ENCODE measurements at regions not wholly inside any gene's neighbourhood (a gene's known extent, or its start where the extent isn't known, plus 50 kb on each side); places are given as distances from the start of the nearest gene placed in this dataset.
"Not testable (repeated sequence)": the region's sequence is repeated elsewhere in the genome, so short reads cannot be mapped to it uniquely, and the experiment has no call there.

DNA sequence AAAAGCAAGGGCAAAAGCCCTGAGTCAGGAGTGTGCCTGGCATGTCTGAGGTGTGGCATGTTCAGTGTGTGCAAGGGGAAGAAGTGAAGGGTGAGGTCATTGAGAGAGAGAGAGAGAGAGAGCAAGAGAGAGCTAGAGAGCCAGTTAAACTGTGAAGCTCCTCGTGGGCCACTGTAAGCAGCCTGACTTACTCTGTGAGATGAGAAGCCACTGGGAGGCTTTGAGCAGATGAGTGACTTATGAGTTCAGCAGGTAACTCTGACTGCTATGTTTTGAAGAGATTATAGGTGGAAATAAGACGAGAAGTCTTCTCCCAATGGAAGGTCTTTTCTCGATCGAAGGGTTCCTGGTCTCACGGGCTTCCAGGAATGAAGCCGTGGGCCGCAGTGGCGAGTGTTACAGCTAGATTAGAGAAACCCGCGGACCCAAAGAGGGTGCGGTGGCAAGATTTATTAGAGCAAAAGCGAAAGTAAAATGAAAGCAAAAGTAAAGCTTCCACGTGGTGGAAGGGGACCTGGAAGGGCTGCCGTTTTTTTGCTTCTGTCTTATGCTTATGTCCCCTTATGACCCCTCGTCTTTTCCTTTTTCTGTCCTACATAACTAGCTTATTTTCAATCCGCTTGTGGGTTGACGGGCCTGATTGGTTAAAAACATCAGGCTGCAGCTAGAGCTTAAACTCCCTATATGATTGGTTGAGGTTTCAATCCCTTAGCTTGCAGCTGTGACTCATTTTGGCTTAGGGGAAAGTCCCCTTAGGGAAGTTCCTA, 323.1 kb upstream of the FAM78B start:
- no peak for TF ChIP-seq CTCF (IDR thresholded peaks at IDR 0.05)
- Histone ChIP-seq H3K9me3 (no peaks in the 10 kb centered on the region), H3K27me3 (no peaks in the 10 kb centered on the region), H3K4me1 (no peaks in the 10 kb centered on the region), H3K27ac (peak overlapping the region in 2 of 4 donors; percentile 34 to 54), H3K4me3 (peak overlapping the region in 1 of 4 donors; percentile 31), H3K36me3 (no peaks in the 10 kb centered on the region)
- DNase-seq (peak in 2 of 6 donors; percentile 12 to 17), ATAC-seq (peak; percentile 35 to 70 (median 56)), FAIRE-seq (no peak)
- 74 to 79% methylated on average over 17 of the region's 17 CpGs for WGBS, 2 donors
- intact Hi-C loops (cut with DNase I): no loop called here

GRCh38 chr1:166490437-166490991, 323.7 kb upstream of the FAM78B start:
- Histone ChIP-seq H3K9me3 (no peaks in the 10 kb centered on the region), H3K36me3 (no peaks in the 10 kb centered on the region), H3K27me3 (no peaks in the 10 kb centered on the region), H3K4me1 (no peaks in the 10 kb centered on the region), H3K4me3 (peak overlapping the region in 1 of 4 donors; percentile 31), H3K27ac (no peak overlapping the region)
- FAIRE-seq (no peak), ATAC-seq (no peak), DNase-seq (no peak)
- WGBS, 2 donors: 60 to 62% methylated on average over 5 of the region's 5 CpGs
- intact Hi-C loops (cut with DNase I): no loop called here
- TF ChIP-seq CTCF (IDR thresholded peaks at IDR 0.05): no peak

DNA sequence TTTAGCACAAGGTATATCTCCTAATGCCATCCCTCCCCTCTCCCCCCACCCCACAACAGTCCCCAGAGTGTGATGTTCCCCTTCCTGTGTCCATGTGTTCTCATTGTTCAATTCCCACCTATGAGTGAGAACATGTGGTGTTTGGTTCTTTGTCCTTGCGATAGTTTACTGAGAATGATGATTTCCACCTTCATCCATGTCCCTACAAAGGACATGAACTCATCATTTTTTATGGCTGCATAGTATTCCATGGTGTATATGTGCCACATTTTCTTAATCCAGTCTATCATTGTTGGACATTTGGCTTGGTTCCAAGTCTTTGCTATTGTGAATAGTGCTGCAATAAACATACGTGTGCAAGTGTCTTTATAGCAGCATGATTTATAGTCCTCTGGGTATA, 327.0 kb upstream of the FAM78B start:
- H3K36me3 ChIP-seq; H3K4me3 ChIP-seq; DNase-seq; H3K27ac ChIP-seq; ATAC-seq; FAIRE-seq; H3K27me3 ChIP-seq; H3K9me3 ChIP-seq; H3K4me1 ChIP-seq; intact Hi-C loops (cut with DNase I): not testable (repeated sequence)
- WGBS, 2 donors: 74 to 79% methylated on average over 2 of the region's 2 CpGs

- FAIRE-seq (peak; percentile 96), DNase-seq (no peak), ATAC-seq (no peak)
- Histone ChIP-seq H3K27me3 (no peaks in the 10 kb centered on the region), H3K4me3 (no peak overlapping the region), H3K36me3 (no peaks in the 10 kb centered on the region), H3K9me3 (no peaks in the 10 kb centered on the region), H3K27ac (no peak overlapping the region), H3K4me1 (no peaks in the 10 kb centered on the region)
- intact Hi-C loops (cut with DNase I): no loop called here
- no peak for TF ChIP-seq CTCF (IDR thresholded peaks at IDR 0.05)
Measured at GRCh38 chr1:166507347-166507746, 331.9 kb upstream of the POGK start.

DNA sequence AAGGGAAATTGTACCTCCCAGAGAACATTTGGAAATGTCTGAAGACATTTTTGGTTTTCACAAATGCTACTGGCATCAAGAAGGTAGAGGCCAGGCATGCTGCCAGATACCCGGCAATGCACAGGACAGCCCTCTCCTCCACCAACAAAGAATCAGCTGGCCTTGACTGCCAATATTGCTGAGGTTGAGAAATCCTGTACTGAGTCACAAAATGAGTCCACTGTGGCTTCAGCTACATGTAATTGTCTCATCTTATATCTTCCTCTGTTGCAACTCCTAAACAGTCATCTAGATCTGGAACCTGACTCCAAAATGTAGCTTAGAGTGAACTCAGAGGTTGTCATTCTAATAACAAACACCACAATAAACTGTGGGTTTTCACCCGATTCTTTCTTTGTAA, 327.5 kb upstream of the POGK start:
- Histone ChIP-seq H3K27ac (no peak overlapping the region), H3K9me3 (no peaks in the 10 kb centered on the region), H3K4me3 (no peak overlapping the region), H3K27me3 (no peaks in the 10 kb centered on the region), H3K36me3 (no peaks in the 10 kb centered on the region), H3K4me1 (no peaks in the 10 kb centered on the region)
- no peak for FAIRE-seq
- no peak for TF ChIP-seq CTCF (IDR thresholded peaks at IDR 0.05)
- WGBS, 2 donors: 53 to 63% methylated on average over 2 of the region's 2 CpGs
- intact Hi-C loops (cut with DNase I): no loop called here
- no peak for DNase-seq
- no peak for ATAC-seq

All from pancreas (tissue), 10 donors.